SK-N-MC (cell line): ENCODE measurements at regions not wholly inside any gene's neighbourhood (a gene's known extent, or its start where the extent isn't known, plus 50 kb on each side); places are given as distances from the start of the nearest gene placed in this dataset.

ENCODE experiments used
- EZH2 ChIP-seq: fragments of 200-600 bp; sonication (generic); IDR thresholded peaks from one replicate; pipeline ENCODE4 v1.6.1; 2017; ENCODE audit warnings: antibody characterized with exemption
- POLR2AphosphoS5 ChIP-seq: IDR thresholded peaks from 2 replicates; pipeline ENCODE4 v1.6.1; 2012; ENCODE audit warnings: mild to moderate bottlenecking, low read depth, low read length, borderline replicate concordance

- no peak for TF ChIP-seq EZH2
- TF ChIP-seq POLR2AphosphoS5 = no peak
These were observed 226.4 kb downstream of the COG6 start for GRCh38 chr13:39881887-39882286.
